H1 (cell line): ENCODE measurements at regions not wholly inside any gene's neighbourhood (a gene's known extent, or its start where the extent isn't known, plus 50 kb on each side); places are given as distances from the start of the nearest gene placed in this dataset.

Experiments
- CTCF ChIA-PET: fragments of 300-600 bp; sonication (Branson Sonifier 250); formaldehyde crosslinking; loops from one replicate; lab custom pipeline; 2021; ENCODE audit not compliant: partially characterized antibody; lab: Charles Lee
- POLR2A ChIA-PET: fragments of 300-600 bp; sonication (Branson Sonifier 250); formaldehyde crosslinking; loops from one replicate; lab custom pipeline; 2021; ENCODE audit warnings: inconsistent platforms; ENCODE audit not compliant: partially characterized antibody; lab: Charles Lee
- DNase-seq, 2 experiments: peaks; one replicate each; pipeline versions ENCODE4 v3.0.0 to v3.0.0-alpha.2; 2010 to 2022; ENCODE audit warnings: low spot score in 2 of 2, low read depth in 1 of 2, mixed read lengths in 1 of 2
- FAIRE-seq: peaks from 2 replicates; lab custom pipeline; 2011; peaks lifted over from hg19 to GRCh38; lab: Jason Lieb, UNC
- H2AFZ ChIP-seq: 2 replicates; pipeline ENCODE4 v1.8.1; 2012; ENCODE audit warnings: low read length, inconsistent platforms
- H2AK5ac ChIP-seq: 2 replicates; pipeline ENCODE4 v1.6.1; 2013; ENCODE audit warnings: low read depth, low read length
- H2BK120ac ChIP-seq: replicated peaks from 2 replicates; pipeline ENCODE3; 2013; ENCODE audit warnings: low read depth, low read length, inconsistent platforms
- H2BK12ac ChIP-seq: 2 replicates; pipeline ENCODE4 v1.6.1; 2013; ENCODE audit warnings: low read depth, low read length
- H2BK15ac ChIP-seq: 2 replicates; pipeline ENCODE4 v1.6.1; 2013; ENCODE audit warnings: low read length
- H2BK20ac ChIP-seq: 2 replicates; pipeline ENCODE4 v1.6.1; 2013; ENCODE audit warnings: low read length
- H2BK5ac ChIP-seq: 2 replicates; pipeline ENCODE4 v1.6.1; 2013; ENCODE audit warnings: low read depth, low read length
- H3K14ac ChIP-seq: 2 replicates; pipeline ENCODE4 v1.6.1; 2013; ENCODE audit warnings: inconsistent platforms; ENCODE audit not compliant: insufficient read length
- H3K18ac ChIP-seq: 2 replicates; pipeline ENCODE4 v1.6.1; 2013; ENCODE audit warnings: low read length; ENCODE audit errors: extremely low read depth
- H3K23ac ChIP-seq: 2 replicates; pipeline ENCODE4 v1.6.1; 2013; ENCODE audit warnings: inconsistent platforms; ENCODE audit not compliant: insufficient read length
- H3K23me2 ChIP-seq: 2 replicates; pipeline ENCODE4 v1.6.1; 2013; ENCODE audit warnings: low read depth, low read length
- H3K27ac ChIP-seq: 2 replicates; pipeline ENCODE4 v1.6.1; 2011; ENCODE audit warnings: low read depth, low read length, inconsistent platforms
- H3K27me3 ChIP-seq, 4 experiments: replicated peaks in 1 of 4; 1 replicate in 1 of 4; 2 replicates in 3 of 4; pipeline versions ENCODE4 v1.6.1 to v1.8.1; 2011 to 2013; ENCODE audit warnings: low read length in 3 of 4, mild to moderate bottlenecking in 3 of 4, inconsistent platforms in 2 of 4, mixed read lengths in 2 of 4, moderate library complexity in 1 of 4; ENCODE audit not compliant: control insufficient read depth in 3 of 4, insufficient read depth in 3 of 4; ENCODE audit errors: extremely low read depth in 1 of 4
- H3K36me3 ChIP-seq, 4 experiments: 2 replicates each; pipeline versions ENCODE4 v1.6.1 to v1.8.1; 2011 to 2013; ENCODE audit warnings: mild to moderate bottlenecking in 4 of 4, low read length in 3 of 4, moderate library complexity in 2 of 4, control low read depth in 1 of 4, inconsistent platforms in 1 of 4; ENCODE audit not compliant: insufficient read depth in 4 of 4, control insufficient read depth in 2 of 4
- H3K4ac ChIP-seq: replicated peaks from 2 replicates; pipeline ENCODE3; 2013; ENCODE audit warnings: low read length, low read depth, mixed read lengths, inconsistent platforms; ENCODE audit not compliant: insufficient read length
- H3K4me1 ChIP-seq, 4 experiments: replicated peaks in 1 of 4; 1 replicate in 1 of 4; 2 replicates in 3 of 4; pipeline versions ENCODE4 v1.6.1 to v1.8.1; 2011 to 2013; ENCODE audit warnings: low read length in 3 of 4, inconsistent platforms in 2 of 4, mixed read lengths in 1 of 4; ENCODE audit not compliant: insufficient read depth in 4 of 4, control insufficient read depth in 3 of 4
- H3K4me2 ChIP-seq, 2 experiments: 2 replicates each; pipeline versions ENCODE4 v1.6.1 to v1.8.1; 2011 to 2013; ENCODE audit warnings: low read depth in 2 of 2, low read length in 2 of 2, control low read depth in 1 of 2, inconsistent platforms in 1 of 2, mild to moderate bottlenecking in 1 of 2; ENCODE audit not compliant: insufficient read depth in 1 of 2
- H3K4me3 ChIP-seq, 4 experiments: fragments of 200-600, 300-600 bp in 1 of 4; sonication (generic), shearing (Covaris generic), sonication (Bioruptor Twin) in 1 of 4; 2 replicates each; pipeline versions ENCODE4 v1.5.1 to v1.8.1; 2011 to 2016; ENCODE audit warnings: low read length in 4 of 4, low read depth in 3 of 4, control low read depth in 2 of 4, inconsistent platforms in 2 of 4, mild to moderate bottlenecking in 2 of 4, mixed read lengths in 1 of 4, moderate library complexity in 1 of 4; ENCODE audit not compliant: insufficient read depth in 2 of 4; ENCODE audit errors: extremely low read depth in 1 of 4
- H3K56ac ChIP-seq: replicated peaks from 2 replicates; pipeline ENCODE3; 2013; ENCODE audit warnings: low read depth, mild to moderate bottlenecking, mixed read lengths, low read length, inconsistent platforms; ENCODE audit not compliant: insufficient read length
- H3K79me1 ChIP-seq: 2 replicates; pipeline ENCODE4 v1.6.1; 2013; ENCODE audit warnings: low read depth, low read length, control low read depth
- H3K79me2 ChIP-seq, 2 experiments: 2 replicates each; pipeline versions ENCODE4 v1.6.1 to v1.8.1; 2012 to 2013; ENCODE audit warnings: low read length in 2 of 2, mild to moderate bottlenecking in 2 of 2, inconsistent platforms in 1 of 2; ENCODE audit not compliant: insufficient read depth in 2 of 2, control insufficient read depth in 1 of 2
- H3K9ac ChIP-seq, 4 experiments: replicated peaks in 1 of 4; 1 replicate in 1 of 4; 2 replicates in 3 of 4; pipeline versions ENCODE4 v1.6.1 to v1.8.1; 2011 to 2013; ENCODE audit warnings: low read depth in 3 of 4, low read length in 3 of 4, control low read depth in 2 of 4, mild to moderate bottlenecking in 2 of 4, moderate library complexity in 2 of 4, inconsistent platforms in 1 of 4; ENCODE audit errors: extremely low read depth in 1 of 4
- H3K9me3 ChIP-seq, 2 experiments: 2 replicates each; pipeline versions ENCODE4 v1.6.1 to v1.8.1; 2012 to 2013; ENCODE audit warnings: mild to moderate bottlenecking in 2 of 2, moderate library complexity in 2 of 2, control low read depth in 1 of 2, inconsistent platforms in 1 of 2, low read depth in 1 of 2, low read length in 1 of 2, mixed read lengths in 1 of 2; ENCODE audit not compliant: insufficient read depth in 2 of 2
- H4K20me1 ChIP-seq, 2 experiments: replicated peaks in 1 of 2; 2 replicates each; pipeline versions ENCODE3 to v1.8.1; 2011 to 2013; ENCODE audit warnings: inconsistent platforms in 2 of 2, low read length in 2 of 2, mild to moderate bottlenecking in 1 of 2; ENCODE audit not compliant: insufficient read depth in 2 of 2, control insufficient read depth in 1 of 2
- H4K5ac ChIP-seq: 2 replicates; pipeline ENCODE4 v1.6.1; 2013; ENCODE audit warnings: low read length, low read depth, mixed read lengths, inconsistent platforms; ENCODE audit not compliant: insufficient read length
- H4K8ac ChIP-seq: 2 replicates; pipeline ENCODE4 v1.8.0; 2013; ENCODE audit warnings: mild to moderate bottlenecking, moderate library complexity, low read length, inconsistent platforms; ENCODE audit not compliant: insufficient read depth; ENCODE audit errors: extremely low read depth
- H4K91ac ChIP-seq: replicated peaks from 2 replicates; pipeline ENCODE3; 2013; ENCODE audit warnings: low read length, mixed read lengths, inconsistent platforms; ENCODE audit not compliant: insufficient read length
- CBX5 ChIP-seq: fragments of 300-800, 300-1000 bp; sonication (generic); IDR thresholded peaks from 2 replicates; pipeline ENCODE4 v1.7.1; 2016; ENCODE audit warnings: antibody characterized with exemption, low read length, low read depth
- CBX8 ChIP-seq: fragments of 300-800, 300-1000 bp; sonication (generic); IDR thresholded peaks from 2 replicates; pipeline ENCODE4 v1.7.1; 2016; ENCODE audit warnings: low read depth, low read length, borderline replicate concordance
- CHD1 ChIP-seq: IDR thresholded peaks from 2 replicates; pipeline ENCODE4 v1.6.1; 2012; ENCODE audit warnings: low read depth, low read length, improper control_type of control experiment
- CHD2 ChIP-seq: IDR thresholded peaks from 2 replicates; pipeline ENCODE4 v1.6.1; 2012; ENCODE audit warnings: low read length, improper control_type of control experiment
- CREB1 ChIP-seq: IDR thresholded peaks from 2 replicates; pipeline ENCODE4 v1.6.1; 2012; ENCODE audit warnings: inconsistent platforms
- JUN ChIP-seq: IDR thresholded peaks from 2 replicates; pipeline ENCODE4 v1.6.1; 2011; ENCODE audit warnings: low read depth, mild to moderate bottlenecking, improper control_type of control experiment, low read length
- PHF8 ChIP-seq: fragments of 200-600 bp; sonication (generic); conservative IDR thresholded peaks from 2 replicates; pipeline ENCODE4 v1.7.1; 2012; ENCODE audit warnings: low read depth, mild to moderate bottlenecking, inconsistent platforms, low read length, moderate library complexity
- POLR2AphosphoS5 ChIP-seq: IDR thresholded peaks from 2 replicates; pipeline ENCODE4 v1.6.1; 2011; ENCODE audit warnings: low read depth, low read length
- POU5F1 ChIP-seq: IDR thresholded peaks from 2 replicates; pipeline ENCODE4 v1.6.1; 2011; ENCODE audit warnings: low read depth, mild to moderate bottlenecking, low read length, moderate library complexity
- RBBP5 ChIP-seq: IDR thresholded peaks from 2 replicates; pipeline ENCODE4 v1.7.1; 2012; ENCODE audit warnings: low read depth, mild to moderate bottlenecking, inconsistent platforms, low read length, moderate library complexity, borderline replicate concordance
- RFX5 ChIP-seq: IDR thresholded peaks from 2 replicates; pipeline ENCODE4 v1.6.1; 2011; ENCODE audit warnings: low read depth, low read length, improper control_type of control experiment, borderline replicate concordance
- SAP30 ChIP-seq: fragments of 300-600 bp; sonication (generic); IDR thresholded peaks from 2 replicates; pipeline ENCODE4 v1.7.1; 2012; ENCODE audit warnings: low read length, moderate library complexity, mild to moderate bottlenecking, inconsistent platforms; ENCODE audit not compliant: insufficient read depth, insufficient replicate concordance
- YY1 ChIP-seq: IDR thresholded peaks from 2 replicates; pipeline ENCODE4 v1.6.1; 2011; ENCODE audit warnings: low read depth, mild to moderate bottlenecking, low read length
- WGBS, 2 experiments: shearing (Covaris generic) in 1 of 2; methylation state at CpG; one replicate each; pipeline versions ENCODE4 v1.1.6 to v1.1.7; 2013 to 2015; ENCODE audit warnings: low lambda C conversion rate in 2 of 2, mixed read lengths in 2 of 2, inconsistent platforms in 1 of 2, low coverage in 1 of 2, missing lambda C conversion rate in 1 of 2; ENCODE audit not compliant: insufficient replicate concordance in 2 of 2, insufficient coverage in 1 of 2, insufficient read length in 1 of 2; ENCODE audit errors: extremely low coverage in 1 of 2, missing lambda C conversion rate in 1 of 2; 5-methylcytosine and 5-hydroxymethylcytosine counted together
- TF ChIP-seq, protein P1 (sequence below): IDR thresholded peaks from 2 replicates; pipeline ENCODE4 v1.6.1; 2012; ENCODE audit warnings: low read length, inconsistent platforms

DNA sequence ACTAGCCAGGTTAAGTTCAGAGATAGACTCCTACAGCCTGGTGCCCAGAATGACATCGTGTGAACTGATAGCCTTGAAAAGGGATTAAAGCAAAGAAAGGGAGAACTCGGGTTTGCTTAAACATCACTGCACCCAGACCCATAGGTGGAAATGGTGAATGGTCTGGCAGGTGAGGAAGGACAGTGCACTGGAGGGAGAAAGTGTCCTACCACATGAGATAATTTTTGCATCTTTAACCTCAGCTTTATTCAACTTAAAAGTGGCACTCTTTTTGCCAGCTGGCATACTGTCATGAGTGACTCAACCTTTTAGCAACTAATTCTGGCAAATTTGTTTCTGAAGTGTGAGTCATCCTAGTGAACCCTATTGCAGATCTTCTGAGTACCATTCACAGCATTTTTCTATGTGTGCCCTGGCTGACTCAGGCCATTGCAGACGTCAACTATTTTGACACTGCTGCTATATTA is 53.0 kb upstream of the DAPP1 start:
- Histone ChIP-seq H3K4me3 (no peak overlapping the region), H2BK12ac (no peak overlapping the region), H2AK5ac (no peak overlapping the region), H2BK15ac (no peak overlapping the region), H3K4me2 (no peak overlapping the region), H4K20me1 (no peaks in the 10 kb centered on the region), H3K79me2 (no peaks in the 10 kb centered on the region), H3K4ac (no peak overlapping the region), H3K36me3 (no peaks in the 10 kb centered on the region), H2BK20ac (no peak overlapping the region), H3K9me3 (no peaks in the 10 kb centered on the region), H3K23ac (no peak overlapping the region), H3K23me2 (no peaks in the 10 kb centered on the region), H2BK5ac (no peak overlapping the region), H3K79me1 (no peaks in the 10 kb centered on the region), H2BK120ac (no peak overlapping the region), H2AFZ (no peak overlapping the region), H3K27me3 (no peaks in the 10 kb centered on the region), H3K14ac (no peak overlapping the region), H4K5ac (no peak overlapping the region), H4K91ac (no peak overlapping the region), H3K27ac (no peak overlapping the region), H3K4me1 (no peaks in the 10 kb centered on the region), H3K56ac (no peak overlapping the region), H3K18ac (no peak overlapping the region), H4K8ac (no peak overlapping the region), H3K9ac (no peak overlapping the region)
- no peak for DNase-seq
- no peak for FAIRE-seq
- CTCF ChIA-PET, result interaction anchor here (0.6 to 1.7 kb wide), 2 partner anchors 44 to 67 kb away, joined by 3 read pairs; no protein-coding TSS in a partner anchor
- 98% methylated on average over 3 of the region's 3 CpGs; no CpG with 5 or more reads in 1 of the 2 experiments for WGBS, 2 experiments
- POLR2A ChIA-PET, result no interaction called here
- TF ChIP-seq YY1, result no peak
- no peak for TF ChIP-seq CHD1
- no peak for TF ChIP-seq CBX5
- TF ChIP-seq, protein P1, sequence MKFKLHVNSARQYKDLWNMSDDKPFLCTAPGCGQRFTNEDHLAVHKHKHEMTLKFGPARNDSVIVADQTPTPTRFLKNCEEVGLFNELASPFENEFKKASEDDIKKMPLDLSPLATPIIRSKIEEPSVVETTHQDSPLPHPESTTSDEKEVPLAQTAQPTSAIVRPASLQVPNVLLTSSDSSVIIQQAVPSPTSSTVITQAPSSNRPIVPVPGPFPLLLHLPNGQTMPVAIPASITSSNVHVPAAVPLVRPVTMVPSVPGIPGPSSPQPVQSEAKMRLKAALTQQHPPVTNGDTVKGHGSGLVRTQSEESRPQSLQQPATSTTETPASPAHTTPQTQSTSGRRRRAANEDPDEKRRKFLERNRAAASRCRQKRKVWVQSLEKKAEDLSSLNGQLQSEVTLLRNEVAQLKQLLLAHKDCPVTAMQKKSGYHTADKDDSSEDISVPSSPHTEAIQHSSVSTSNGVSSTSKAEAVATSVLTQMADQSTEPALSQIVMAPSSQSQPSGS, result no peak
- TF ChIP-seq JUN, result no peak
- no peak for TF ChIP-seq RBBP5
- no peak for TF ChIP-seq SAP30
- TF ChIP-seq CHD2, result no peak
- no peak for TF ChIP-seq CREB1
- TF ChIP-seq RFX5, result no peak
- TF ChIP-seq PHF8, result no peak
- no peak for TF ChIP-seq POLR2AphosphoS5
- TF ChIP-seq POU5F1, result no peak
- no peak for TF ChIP-seq CBX8
